RWPE1 (cell line): ENCODE measurements at regions not wholly inside any gene's neighbourhood (a gene's known extent, or its start where the extent isn't known, plus 50 kb on each side); places are given as distances from the start of the nearest gene placed in this dataset.
"Not testable (repeated sequence)": the region's sequence is repeated elsewhere in the genome, so short reads cannot be mapped to it uniquely, and the experiment has no call there.

Experiments
- CTCF ChIA-PET: fragments of 350-600 bp; sonication (Branson Sonifier 250); formaldehyde crosslinking; extraction: SDS; loops from one replicate; lab custom pipeline; 2021; lab: Yijun Ruan, JAX
- POLR2A ChIA-PET: fragments of 400-600 bp; formaldehyde crosslinking; extraction: SDS; loops from one replicate; lab custom pipeline; 2020; ENCODE audit warnings: antibody characterized with exemption; ENCODE audit not compliant: low non-redundant PET; lab: Yijun Ruan, JAX
- DNase-seq: peaks from one replicate; pipeline ENCODE4 v3.0.0; 2012; ENCODE audit warnings: low spot score
- H3K27ac ChIP-seq: fragments of 450-650 bp; 2 replicates; pipeline ENCODE4 v1.5.1; 2017
- CTCF ChIP-seq: fragments of 450-650 bp; conservative IDR thresholded peaks from 2 replicates; pipeline ENCODE4 v1.5.1; 2017; ENCODE audit warnings: low read depth, mild to moderate bottlenecking

GRCh38 chr4:27964095-27964494 lies 1103.5 kb downstream of the STIM2 start:
- ChIA-PET CTCF (no interaction called here), POLR2A (no interaction called here)
- no peak for DNase-seq
- H3K27ac ChIP-seq = no peak overlapping the region
- no peak for TF ChIP-seq CTCF

GRCh38 chr4:27966664-27967063 lies 1106.0 kb downstream of the STIM2 start:
- POLR2A ChIA-PET = no interaction called here
- no peak for TF ChIP-seq CTCF
- CTCF ChIA-PET = interaction anchor here (0.5 kb wide), 1 partner anchor 142 kb away, joined by 3 read pairs; no protein-coding TSS in a partner anchor
- no peak for DNase-seq
- no peak overlapping the region for H3K27ac ChIP-seq

GRCh38 chr4:27973056-27973455 lies 1112.4 kb downstream of the STIM2 start:
- no peak for DNase-seq
- no peak for TF ChIP-seq CTCF
- CTCF ChIA-PET = no interaction called here
- POLR2A ChIA-PET = no interaction called here
- H3K27ac ChIP-seq = no peak overlapping the region

GRCh38 chr4:27973700-27974099 lies 1113.1 kb downstream of the STIM2 start:
- ChIA-PET CTCF (no interaction called here), POLR2A (no interaction called here)

GRCh38 chr4:27974339-27974738 lies 1113.7 kb downstream of the STIM2 start:
- POLR2A ChIA-PET = no interaction called here
- DNase-seq = no peak
- CTCF ChIA-PET = no interaction called here
- no peak overlapping the region for H3K27ac ChIP-seq
- TF ChIP-seq CTCF = no peak

More at GRCh38 chr4:27973700-27974099, 1113.1 kb downstream of the STIM2 start:
- no peak overlapping the region for H3K27ac ChIP-seq
- DNase-seq = no peak
- TF ChIP-seq CTCF = no peak

- CTCF ChIA-PET, H3K27ac ChIP-seq, POLR2A ChIA-PET, DNase-seq: not testable (repeated sequence)
Observed at GRCh38 chr4:27974881-27975280, 1114.2 kb downstream of the STIM2 start.

- H3K27ac ChIP-seq, CTCF ChIA-PET, POLR2A ChIA-PET, DNase-seq: not testable (repeated sequence)
Observed at GRCh38 chr4:27978427-27979109, 1117.9 kb downstream of the STIM2 start.
